ENCODE measurements at regions not wholly inside any gene's neighbourhood (a gene's known extent, or its start where the extent isn't known, plus 50 kb on each side); places are given as distances from the start of the nearest gene placed in this dataset.

- no peak for DNase-seq
Measured at GRCh38 chr1:177632923-177633615, 336.8 kb downstream of the SEC16B start.

DNA sequence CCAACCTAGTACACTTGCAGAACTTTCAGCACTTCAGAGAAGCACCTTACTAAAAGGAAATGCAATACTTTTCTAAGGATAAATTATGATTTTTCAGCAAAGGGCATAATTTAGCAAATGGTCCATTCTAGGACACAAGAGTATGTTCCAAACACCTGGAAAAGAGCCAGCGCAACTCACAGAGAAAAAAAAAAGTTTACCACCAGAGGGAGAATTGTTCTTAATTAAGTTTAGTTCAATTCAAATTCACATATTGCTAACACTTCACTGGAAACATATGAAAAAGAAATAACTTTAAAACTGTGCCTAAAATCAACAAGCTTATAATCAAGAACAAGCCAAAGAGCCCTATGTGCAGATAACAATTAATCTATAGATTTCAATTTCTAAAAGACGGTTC lies 338.1 kb downstream of the SEC16B start:
- DNase-seq, result no peak

GRCh38 chr1:177629526-177629925 lies 340.3 kb downstream of the SEC16B start:
- no peak for DNase-seq

- DNase-seq, result no peak
Measured at GRCh38 chr1:177627148-177627910, 342.5 kb downstream of the SEC16B start.

GRCh38 chr1:177620636-177621190 lies 349.1 kb downstream of the SEC16B start:
- DNase-seq, result no peak

DNA sequence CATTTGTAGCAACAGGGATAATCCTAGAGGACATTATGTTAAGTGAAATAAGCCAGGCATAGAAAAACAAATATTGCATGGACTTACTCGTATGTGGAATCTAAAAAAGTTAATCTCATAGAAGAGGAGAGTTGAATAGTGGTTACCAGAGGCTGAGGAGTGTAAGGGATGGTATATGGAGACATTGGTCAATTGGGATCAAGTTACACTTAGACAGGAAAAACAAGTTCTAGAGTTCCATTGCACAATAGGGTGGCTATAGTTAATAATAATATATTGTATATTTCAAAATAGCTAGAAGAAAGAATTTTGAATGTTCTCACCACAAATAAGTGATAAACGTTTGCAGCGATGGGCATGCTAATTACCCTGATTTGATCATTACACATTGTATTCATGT lies 354.6 kb downstream of the SEC16B start:
- no peak for DNase-seq

GRCh38 chr1:177611402-177611801 lies 358.5 kb downstream of the SEC16B start:
- DNase-seq, result no peak

GRCh38 chr1:177609953-177610352 lies 359.9 kb downstream of the SEC16B start:
- no peak for DNase-seq

GRCh38 chr1:177600936-177601335 lies 368.9 kb downstream of the SEC16B start:
- DNase-seq, result no peak

DNA sequence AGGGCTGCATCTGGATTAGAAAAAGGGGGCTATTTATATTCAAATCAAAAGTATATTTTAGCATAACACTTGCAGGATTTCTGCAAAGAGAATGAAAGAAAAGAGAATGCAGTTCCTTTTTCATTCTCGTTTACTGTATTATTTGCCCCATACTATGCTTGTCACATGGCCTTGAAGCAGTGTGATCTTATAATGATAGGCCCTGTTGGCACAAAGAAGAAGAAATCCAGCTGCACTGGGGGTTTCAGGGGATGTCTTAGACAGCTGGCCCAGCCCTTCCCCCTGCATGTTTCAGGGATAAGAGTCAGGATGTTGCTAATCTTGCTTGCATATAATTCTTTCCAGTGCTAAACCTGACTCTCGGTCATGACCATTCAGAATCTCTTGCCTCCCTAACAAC lies 369.5 kb downstream of the SEC16B start:
- no peak for DNase-seq

DNA sequence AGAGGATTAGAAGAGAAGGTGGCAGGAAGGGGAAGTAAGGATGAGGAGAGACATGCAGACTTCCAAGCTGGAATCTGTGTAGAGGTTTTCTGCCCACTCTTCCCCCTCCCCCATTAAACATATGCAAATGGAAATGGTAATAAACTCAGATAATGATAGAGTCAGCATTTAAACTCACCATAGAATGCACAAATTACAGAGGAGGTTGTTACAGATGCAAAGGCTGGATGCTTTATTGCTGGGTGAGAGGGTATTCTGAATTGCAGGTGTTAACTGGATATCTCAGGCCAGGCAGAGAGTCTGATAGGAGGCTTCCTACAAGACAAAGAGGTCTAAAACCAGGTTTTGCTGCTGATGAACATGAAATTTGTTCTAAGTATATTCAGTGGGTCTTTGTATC lies 372.5 kb downstream of the SEC16B start:
- DNase-seq, result no peak

GRCh38 chr1:177596485-177596884 lies 373.4 kb downstream of the SEC16B start:
- DNase-seq, result no peak

- DNase-seq, result no peak
Measured at GRCh38 chr1:177593105-177593504, 376.8 kb downstream of the SEC16B start.

DNA sequence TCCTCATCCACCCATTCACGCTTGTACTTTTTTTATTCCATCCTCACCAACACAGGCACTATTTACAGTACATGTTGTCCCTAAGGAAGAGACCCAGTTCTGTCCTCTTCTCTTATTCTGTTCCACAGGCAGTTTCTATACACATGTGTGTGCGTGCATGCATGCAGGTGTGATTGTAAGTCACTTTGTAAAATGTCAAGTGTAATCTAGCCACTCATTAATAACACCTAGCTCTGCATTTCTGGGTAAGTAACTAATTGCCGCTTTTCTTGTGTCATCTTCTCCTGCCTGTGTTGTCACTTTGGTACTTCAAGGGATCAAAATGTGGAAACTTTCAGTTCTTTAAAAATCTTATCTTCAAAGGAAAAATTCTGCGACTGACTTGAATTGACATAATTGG lies 377.2 kb downstream of the SEC16B start:
- no peak for DNase-seq

DNA sequence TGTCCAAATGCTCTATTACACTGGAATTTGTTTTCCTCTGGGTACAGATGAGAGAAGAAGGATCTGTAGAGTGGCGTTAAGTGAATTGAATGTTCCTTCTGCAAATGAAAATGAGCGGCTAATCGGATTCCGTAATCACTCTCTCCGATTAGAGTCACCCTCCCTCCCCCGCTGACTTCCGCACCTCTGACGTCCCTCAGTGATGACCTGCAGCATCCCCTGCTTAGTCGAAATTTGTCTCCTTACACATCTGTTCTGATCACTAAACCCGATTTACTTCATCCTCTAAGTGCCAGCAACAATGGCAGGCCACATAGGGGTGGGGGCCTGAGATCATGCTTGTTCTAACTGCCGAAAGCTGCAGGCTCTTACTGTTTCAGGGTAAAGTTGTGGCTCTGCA lies 378.7 kb downstream of the SEC16B start:
- DNase-seq, result no peak

GRCh38 chr1:177589166-177589565 lies 380.7 kb downstream of the SEC16B start:
- DNase-seq, result no peak

GRCh38 chr1:177586429-177586828 lies 383.4 kb downstream of the SEC16B start:
- DNase-seq, result no peak

DNA sequence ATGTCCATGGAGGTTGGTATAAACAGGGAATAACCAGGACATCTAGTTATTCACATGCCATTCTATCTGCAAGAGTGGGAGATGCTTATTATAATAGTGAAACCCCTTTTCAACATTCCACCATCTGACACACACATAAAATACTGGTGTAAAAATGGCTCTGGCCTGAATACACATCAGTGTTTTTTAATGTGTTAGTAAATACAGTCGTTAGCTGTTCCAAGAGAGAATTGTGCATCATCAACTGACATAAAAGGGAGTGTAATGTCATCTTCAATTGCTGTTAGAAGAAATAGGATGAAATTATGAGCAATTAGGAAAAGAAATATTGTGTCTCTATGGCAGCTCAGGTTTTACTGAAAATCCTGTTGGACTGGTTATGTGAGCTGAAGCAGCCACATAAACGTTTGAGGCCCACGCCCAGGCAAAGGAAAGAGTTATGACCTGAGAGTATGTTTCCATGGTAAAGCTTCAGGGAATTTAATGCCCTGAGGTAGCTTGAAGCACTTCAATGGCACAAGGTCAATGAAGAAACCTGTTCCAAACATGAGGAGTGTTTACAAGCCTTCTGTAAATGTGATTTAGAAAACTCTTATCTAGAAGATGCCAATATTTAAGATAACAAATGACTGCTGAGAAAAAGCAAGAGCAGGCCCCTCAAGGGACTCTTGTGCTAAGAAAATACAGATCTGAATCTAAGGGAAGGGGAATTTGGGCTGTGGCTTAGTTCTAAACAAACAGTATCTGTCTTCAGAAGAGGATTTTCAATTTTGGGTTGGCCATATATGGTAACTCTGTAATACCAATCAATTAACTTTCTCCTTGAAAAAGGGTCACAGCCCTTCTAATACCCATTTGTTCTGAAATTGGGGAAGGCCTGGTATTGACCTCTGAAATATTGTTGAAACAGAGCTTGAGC lies 384.3 kb downstream of the SEC16B start:
- peak; percentile 83 for DNase-seq

- no peak for DNase-seq
Measured at GRCh38 chr1:177573901-177574300, 396.0 kb downstream of the SEC16B start.

DNA sequence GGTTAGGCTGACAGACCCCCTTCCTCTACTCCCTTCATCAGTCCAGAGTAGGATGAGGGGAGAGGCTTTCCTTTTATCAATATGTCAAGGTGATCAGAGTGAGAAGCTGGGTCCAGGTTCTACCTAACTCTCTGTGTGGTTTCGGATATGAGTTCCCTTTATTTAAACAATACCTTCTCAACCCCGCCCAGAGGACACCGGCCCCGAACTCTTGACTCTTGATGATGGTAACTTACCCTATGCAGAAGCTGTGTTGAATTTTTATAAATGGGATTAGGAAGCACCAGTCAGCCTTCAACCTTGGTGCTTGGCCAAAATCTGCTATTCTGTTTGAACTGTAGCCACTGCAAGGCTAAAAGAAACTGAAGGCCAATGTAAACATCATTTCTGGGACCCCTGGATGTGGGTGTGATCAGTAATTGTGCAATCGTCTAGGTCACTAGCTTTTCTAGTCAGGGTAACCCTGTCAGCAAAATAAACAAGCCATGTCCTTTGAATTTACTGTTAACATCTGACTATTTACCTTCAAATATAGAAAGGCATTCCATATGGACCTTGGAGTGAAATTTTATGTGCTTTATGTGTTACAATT lies 398.3 kb downstream of the SEC16B start:
- no peak for DNase-seq

- no peak for DNase-seq
Measured at GRCh38 chr1:177571076-177571475, 398.8 kb downstream of the SEC16B start.

DNA sequence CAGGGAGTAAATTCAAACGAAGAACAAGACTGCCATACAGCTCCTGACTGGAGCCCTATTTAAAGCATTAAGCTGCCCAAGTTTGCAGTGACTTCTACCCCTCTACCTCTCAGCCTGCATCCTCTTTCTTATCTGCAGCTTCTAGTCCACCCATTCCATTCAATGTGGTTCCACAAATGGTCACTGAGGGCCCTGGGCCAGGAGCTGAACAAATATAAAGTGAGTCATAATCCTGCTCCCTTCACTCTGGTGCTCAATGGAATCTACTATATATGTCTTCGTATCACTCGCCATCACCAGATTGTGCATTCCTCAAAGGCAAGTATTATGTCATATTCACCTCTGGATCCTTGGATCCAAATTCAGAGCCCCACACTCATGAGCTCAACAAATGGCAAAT lies 398.7 kb downstream of the BRINP2 start:
- DNase-seq, result no peak

GRCh38 chr1:177568622-177569021 lies 397.9 kb downstream of the BRINP2 start:
- no peak for DNase-seq

Data from NCI-H1048 (cell line).